ENCODE measurements at regions not wholly inside any gene's neighbourhood (a gene's known extent, or its start where the extent isn't known, plus 50 kb on each side); places are given as distances from the start of the nearest gene placed in this dataset.

GRCh38 chr20:50270569-50270968, 79.9 kb downstream of the CEBPB start:
- H3K27me3 ChIP-seq (replicated peaks; ENCODE audit: control insufficient read depth, insufficient read depth, low read length), result no peaks in the 10 kb centered on the region; the same call in 1 of the 2 replicates
- H3K36me3 ChIP-seq (ENCODE audit: control insufficient read depth, insufficient read depth, low read length), result no peaks in the 10 kb centered on the region
- no peak for DNase-seq (ENCODE audit: extremely low read depth, insufficient read length)
- no peak for TF ChIP-seq CTCF (IDR thresholded peaks at IDR 0.05; ENCODE audit: insufficient read depth, low read length, poor library complexity, severe bottlenecking)
- no peak overlapping the region for H3K4me3 ChIP-seq (replicated peaks; ENCODE audit: low read depth, low read length)

GRCh38 chr20:50271176-50271575, 80.5 kb downstream of the CEBPB start:
- Histone ChIP-seq H3K27me3 (replicated peaks; ENCODE audit: control insufficient read depth, insufficient read depth, low read length) (no peaks in the 10 kb centered on the region; the same call in 1 of the 2 replicates), H3K4me3 (replicated peaks; ENCODE audit: low read depth, low read length) (no peak overlapping the region), H3K36me3 (ENCODE audit: control insufficient read depth, insufficient read depth, low read length) (no peaks in the 10 kb centered on the region)
- TF ChIP-seq CTCF (IDR thresholded peaks at IDR 0.05; ENCODE audit: insufficient read depth, low read length, poor library complexity, severe bottlenecking), result no peak
- DNase-seq (ENCODE audit: extremely low read depth, insufficient read length), result no peak

GRCh38 chr20:50271612-50272011, 81.0 kb downstream of the CEBPB start:
- no peaks in the 10 kb centered on the region for H3K36me3 ChIP-seq (ENCODE audit: control insufficient read depth, insufficient read depth, low read length)
- DNase-seq (ENCODE audit: extremely low read depth, insufficient read length), result no peak
- TF ChIP-seq CTCF (IDR thresholded peaks at IDR 0.05; ENCODE audit: insufficient read depth, low read length, poor library complexity, severe bottlenecking), result no peak
- no peak overlapping the region for H3K4me3 ChIP-seq (replicated peaks; ENCODE audit: low read depth, low read length)
- H3K27me3 ChIP-seq (replicated peaks; ENCODE audit: control insufficient read depth, insufficient read depth, low read length), result no peaks in the 10 kb centered on the region; the same call in 1 of the 2 replicates

- H3K36me3 ChIP-seq (ENCODE audit: control insufficient read depth, insufficient read depth, low read length), result no peaks in the 10 kb centered on the region
- no peak overlapping the region for H3K4me3 ChIP-seq (replicated peaks; ENCODE audit: low read depth, low read length)
- no peak for DNase-seq (ENCODE audit: extremely low read depth, insufficient read length)
- no peak for TF ChIP-seq CTCF (IDR thresholded peaks at IDR 0.05; ENCODE audit: insufficient read depth, low read length, poor library complexity, severe bottlenecking)
- no peaks in the 10 kb centered on the region; the same call in 1 of the 2 replicates for H3K27me3 ChIP-seq (replicated peaks; ENCODE audit: control insufficient read depth, insufficient read depth, low read length)
Observed at GRCh38 chr20:50272030-50272723, 81.5 kb downstream of the CEBPB start.

- no peaks in the 10 kb centered on the region for H3K36me3 ChIP-seq (ENCODE audit: control insufficient read depth, insufficient read depth, low read length)
- DNase-seq (ENCODE audit: extremely low read depth, insufficient read length), result no peak
- H3K4me3 ChIP-seq (replicated peaks; ENCODE audit: low read depth, low read length), result no peak overlapping the region
- no peak for TF ChIP-seq CTCF (IDR thresholded peaks at IDR 0.05; ENCODE audit: insufficient read depth, low read length, poor library complexity, severe bottlenecking)
- H3K27me3 ChIP-seq (replicated peaks; ENCODE audit: control insufficient read depth, insufficient read depth, low read length), result no peaks in the 10 kb centered on the region; the same call in 1 of the 2 replicates
Observed at GRCh38 chr20:50272724-50273446, 82.3 kb downstream of the CEBPB start.
